ENCODE measurements at regions not wholly inside any gene's neighbourhood (a gene's known extent, or its start where the extent isn't known, plus 50 kb on each side); places are given as distances from the start of the nearest gene placed in this dataset.
"Not testable (repeated sequence)": the region's sequence is repeated elsewhere in the genome, so short reads cannot be mapped to it uniquely, and the experiment has no call there.

DNA sequence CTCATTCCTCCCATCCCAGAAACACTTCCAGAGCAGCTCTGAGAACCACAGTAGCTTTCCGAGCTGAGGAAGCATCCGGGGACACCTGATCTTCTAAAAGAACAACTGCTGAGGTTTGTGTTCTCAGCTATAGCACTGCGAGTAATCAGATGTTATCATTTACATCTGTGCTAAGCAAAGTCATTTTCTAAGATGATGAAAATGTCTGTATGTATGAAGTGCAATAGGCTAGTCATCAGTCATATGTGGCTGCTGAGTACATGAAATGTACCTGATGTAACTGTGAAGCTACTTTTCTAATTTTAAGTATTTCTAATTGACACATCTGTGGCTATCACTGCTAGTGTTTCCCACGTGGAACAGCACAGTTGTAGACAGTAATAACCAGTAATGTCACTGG is 582.0 kb downstream of the RPIA start:
- TF ChIP-seq, protein P1, sequence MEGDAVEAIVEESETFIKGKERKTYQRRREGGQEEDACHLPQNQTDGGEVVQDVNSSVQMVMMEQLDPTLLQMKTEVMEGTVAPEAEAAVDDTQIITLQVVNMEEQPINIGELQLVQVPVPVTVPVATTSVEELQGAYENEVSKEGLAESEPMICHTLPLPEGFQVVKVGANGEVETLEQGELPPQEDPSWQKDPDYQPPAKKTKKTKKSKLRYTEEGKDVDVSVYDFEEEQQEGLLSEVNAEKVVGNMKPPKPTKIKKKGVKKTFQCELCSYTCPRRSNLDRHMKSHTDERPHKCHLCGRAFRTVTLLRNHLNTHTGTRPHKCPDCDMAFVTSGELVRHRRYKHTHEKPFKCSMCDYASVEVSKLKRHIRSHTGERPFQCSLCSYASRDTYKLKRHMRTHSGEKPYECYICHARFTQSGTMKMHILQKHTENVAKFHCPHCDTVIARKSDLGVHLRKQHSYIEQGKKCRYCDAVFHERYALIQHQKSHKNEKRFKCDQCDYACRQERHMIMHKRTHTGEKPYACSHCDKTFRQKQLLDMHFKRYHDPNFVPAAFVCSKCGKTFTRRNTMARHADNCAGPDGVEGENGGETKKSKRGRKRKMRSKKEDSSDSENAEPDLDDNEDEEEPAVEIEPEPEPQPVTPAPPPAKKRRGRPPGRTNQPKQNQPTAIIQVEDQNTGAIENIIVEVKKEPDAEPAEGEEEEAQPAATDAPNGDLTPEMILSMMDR (conservative IDR thresholded peaks at IDR 0.05; ENCODE audit: low read depth, low read length): not testable (repeated sequence)
- TF ChIP-seq EZH2 (IDR thresholded peaks at IDR 0.05; ENCODE audit: borderline replicate concordance, low read depth, low read length, poor library complexity, severe bottlenecking): not testable (repeated sequence)

Data from A673 (cell line).